NCI-H2227 (cell line): ENCODE measurements at regions not wholly inside any gene's neighbourhood (a gene's known extent, or its start where the extent isn't known, plus 50 kb on each side); places are given as distances from the start of the nearest gene placed in this dataset.
"Not testable (repeated sequence)": the region's sequence is repeated elsewhere in the genome, so short reads cannot be mapped to it uniquely, and the experiment has no call there.

ENCODE experiments used
- DNase-seq: peaks from one replicate; lab custom pipeline; 2025; ENCODE audit not compliant: unreplicated experiment; lab: John Stamatoyannopoulos, UW

- DNase-seq, result no peak
Observed at GRCh38 chr18:77373730-77374445, 124.2 kb downstream of the GALR1 start.

- no peak for DNase-seq
Observed at GRCh38 chr18:77374446-77374805, 124.8 kb downstream of the GALR1 start.

- no peak for DNase-seq
Observed at GRCh38 chr18:77376043-77376732, 126.5 kb downstream of the GALR1 start.

- no peak for DNase-seq
Observed at GRCh38 chr18:77376733-77377094, 127.1 kb downstream of the GALR1 start.

- DNase-seq, result no peak
Observed at GRCh38 chr18:77377813-77378212, 128.2 kb downstream of the GALR1 start.

GRCh38 chr18:77379976-77380509 is 130.4 kb downstream of the GALR1 start:
- no peak for DNase-seq

GRCh38 chr18:77380695-77381094 is 131.0 kb downstream of the GALR1 start:
- DNase-seq, result no peak

- DNase-seq, result no peak
Observed at GRCh38 chr18:77392321-77392720, 142.7 kb downstream of the GALR1 start.

GRCh38 chr18:77393519-77393918 is 143.9 kb downstream of the GALR1 start:
- no peak for DNase-seq

- no peak for DNase-seq
Observed at GRCh38 chr18:77395953-77396352, 146.3 kb downstream of the GALR1 start.

GRCh38 chr18:77397056-77397455 is 147.4 kb downstream of the GALR1 start:
- DNase-seq, result no peak

GRCh38 chr18:77397617-77398016 is 148.0 kb downstream of the GALR1 start:
- DNase-seq, result no peak

GRCh38 chr18:77400561-77400960 is 150.9 kb downstream of the GALR1 start:
- no peak for DNase-seq

GRCh38 chr18:77401173-77401572 is 151.5 kb downstream of the GALR1 start:
- DNase-seq, result no peak

- no peak for DNase-seq
Observed at GRCh38 chr18:77403969-77404535, 154.4 kb downstream of the GALR1 start.

- DNase-seq, result no peak
Observed at GRCh38 chr18:77405096-77405495, 155.4 kb downstream of the GALR1 start.

- no peak for DNase-seq
Observed at GRCh38 chr18:77407733-77408132, 158.1 kb downstream of the GALR1 start.

GRCh38 chr18:77421546-77421945 is 171.9 kb downstream of the GALR1 start:
- DNase-seq, result not testable (repeated sequence)

GRCh38 chr18:77422974-77423867 is 173.6 kb downstream of the GALR1 start:
- peak; percentile 31 for DNase-seq

- no peak for DNase-seq
Observed at GRCh38 chr18:77433076-77433475, 183.4 kb downstream of the GALR1 start.

GRCh38 chr18:77439888-77440287 is 190.2 kb downstream of the GALR1 start:
- DNase-seq, result no peak
